GM12874 (cell line): ENCODE measurements at regions not wholly inside any gene's neighbourhood (a gene's known extent, or its start where the extent isn't known, plus 50 kb on each side); places are given as distances from the start of the nearest gene placed in this dataset.

Experiments
- CTCF ChIP-seq: IDR thresholded peaks from 2 replicates; pipeline ENCODE4 v1.5.1; 2011; ENCODE audit warnings: low read depth, mild to moderate bottlenecking, control low read depth, low read length, moderate library complexity; ENCODE audit not compliant: insufficient read depth

- no peak for TF ChIP-seq CTCF
Observed at GRCh38 chr16:5509794-5510193, 412.2 kb upstream of the EEF2KMT start.

- TF ChIP-seq CTCF, result no peak
Observed at GRCh38 chr16:5509336-5509735, 411.7 kb upstream of the EEF2KMT start.

- TF ChIP-seq CTCF, result no peak
Observed at GRCh38 chr16:5508371-5508770, 410.8 kb upstream of the EEF2KMT start.

- no peak for TF ChIP-seq CTCF
Observed at GRCh38 chr16:5506021-5506420, 408.4 kb upstream of the EEF2KMT start.

GRCh38 chr16:5505091-5505887, 407.7 kb upstream of the EEF2KMT start:
- TF ChIP-seq CTCF, result no peak

- TF ChIP-seq CTCF, result no peak
Observed at GRCh38 chr16:5504064-5504781, 406.6 kb upstream of the EEF2KMT start.

GRCh38 chr16:5502944-5503343, 405.3 kb upstream of the EEF2KMT start:
- TF ChIP-seq CTCF, result no peak
